HG02938 (cell line): ENCODE measurements at regions not wholly inside any gene's neighbourhood (a gene's known extent, or its start where the extent isn't known, plus 50 kb on each side); places are given as distances from the start of the nearest gene placed in this dataset.

Source experiments
- ATAC-seq: cut with Tn5 transposase; IDR thresholded peaks from one replicate; pipeline ENCODE4 v1.9.1; 2021; ENCODE audit warnings: mild to moderate bottlenecking, moderate library complexity; ENCODE audit not compliant: unreplicated experiment

DNA sequence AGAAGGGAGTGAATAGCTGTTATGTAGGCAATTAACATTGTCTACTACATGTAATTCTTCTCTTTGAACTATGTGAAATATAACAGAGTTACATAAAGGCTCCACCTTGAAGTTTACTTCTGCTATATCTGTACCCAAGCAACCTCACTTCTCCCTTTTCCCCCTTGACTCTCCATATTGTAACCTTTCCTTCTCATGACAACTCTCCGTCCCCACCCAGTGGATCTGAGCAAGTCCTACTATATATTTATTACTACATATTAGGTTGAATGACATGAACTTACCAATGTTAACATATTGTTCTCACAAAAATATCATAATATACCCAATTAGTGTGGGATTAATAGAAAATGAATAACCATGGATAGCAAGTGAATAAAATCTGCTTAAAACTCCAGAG lies 93.2 kb upstream of the ATP8A1 start:
- no peak for ATAC-seq

DNA sequence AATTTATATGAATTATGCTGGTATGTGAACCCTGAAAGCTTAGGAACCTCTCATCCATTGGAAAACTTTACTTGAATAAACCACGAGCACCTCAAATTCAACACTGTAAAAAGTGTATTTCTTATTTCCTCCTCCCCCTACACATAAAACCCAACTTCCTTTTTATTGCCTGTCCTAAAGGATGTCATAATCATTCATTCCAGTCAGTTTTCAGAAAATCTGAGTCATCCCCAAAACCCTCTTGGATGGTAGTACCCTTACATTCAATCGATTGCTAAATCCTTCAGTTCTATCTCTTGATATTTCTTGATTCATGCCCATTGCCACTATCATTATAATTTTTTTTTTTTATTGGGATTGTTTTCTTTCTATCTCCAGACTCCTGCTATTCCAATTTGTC lies 91.1 kb upstream of the ATP8A1 start:
- ATAC-seq: no peak

DNA sequence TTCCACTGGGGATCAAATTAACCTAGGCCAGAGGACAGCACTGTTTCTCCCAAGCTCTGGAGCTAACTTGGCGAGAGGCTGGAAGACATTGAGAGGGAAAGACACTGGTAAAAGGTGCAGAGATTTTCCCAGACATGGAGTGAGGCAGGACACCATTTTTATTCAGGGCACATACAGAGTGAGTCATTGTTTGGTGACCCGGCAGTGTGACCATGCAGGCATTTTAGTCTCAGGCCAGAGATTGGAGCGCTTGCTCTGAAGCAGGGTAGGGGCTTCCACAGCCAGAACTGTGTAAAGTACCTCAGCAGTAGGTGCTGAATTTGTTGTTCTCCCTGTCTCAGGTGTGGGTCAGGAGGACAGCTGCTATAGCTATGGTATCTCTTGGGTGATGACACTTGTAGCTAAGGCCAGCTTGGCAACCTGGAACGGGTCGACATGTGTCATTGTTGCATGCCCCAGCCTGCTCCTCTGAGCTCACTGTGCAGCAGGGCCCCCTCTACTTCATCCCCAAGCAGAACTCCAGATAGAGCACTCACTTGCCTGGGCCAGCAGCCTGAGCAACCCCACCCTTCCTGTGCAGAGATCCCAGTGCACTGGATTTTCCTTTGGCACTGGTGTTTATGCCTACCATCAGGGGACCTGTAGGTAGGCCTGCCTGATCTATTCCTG lies 79.8 kb upstream of the ATP8A1 start:
- ATAC-seq: no peak

DNA sequence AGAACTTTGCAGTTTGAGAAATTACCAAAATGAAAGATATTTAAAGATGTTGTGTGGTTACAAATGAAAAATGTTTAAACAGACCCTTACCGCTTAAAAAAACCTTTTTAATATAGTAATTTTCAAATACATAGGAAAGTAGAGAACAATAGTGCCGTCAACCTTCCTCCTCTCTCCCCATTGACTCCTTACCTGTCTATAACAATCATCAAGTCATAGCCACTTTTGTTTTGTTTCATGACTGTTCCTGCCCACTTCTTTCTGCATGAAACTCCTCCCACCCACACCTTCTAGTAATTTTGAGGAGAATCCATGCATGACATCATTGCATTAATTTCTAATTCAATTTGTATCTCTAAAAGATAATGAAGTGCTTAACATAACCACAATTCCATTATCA lies 76.5 kb upstream of the ATP8A1 start:
- no peak for ATAC-seq

DNA sequence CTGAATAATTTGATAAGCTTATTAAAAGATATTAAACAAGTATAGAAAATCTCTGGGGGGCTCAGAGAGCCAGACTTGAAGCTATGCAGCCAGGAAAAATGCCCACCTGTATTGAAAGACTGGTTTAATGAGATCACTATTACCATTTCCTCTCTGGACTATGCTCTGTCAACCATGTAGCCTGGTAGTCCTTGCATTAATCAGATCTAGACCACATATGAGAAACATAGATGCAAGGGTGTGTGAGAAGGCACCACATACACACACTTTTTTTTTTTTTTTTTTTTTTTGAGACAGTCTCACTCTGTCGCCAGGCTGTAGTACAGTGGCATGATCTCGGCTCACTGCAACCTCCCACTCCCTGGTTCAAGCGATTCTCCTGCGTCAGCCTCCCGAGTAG lies 75.9 kb upstream of the ATP8A1 start:
- ATAC-seq: no peak

DNA sequence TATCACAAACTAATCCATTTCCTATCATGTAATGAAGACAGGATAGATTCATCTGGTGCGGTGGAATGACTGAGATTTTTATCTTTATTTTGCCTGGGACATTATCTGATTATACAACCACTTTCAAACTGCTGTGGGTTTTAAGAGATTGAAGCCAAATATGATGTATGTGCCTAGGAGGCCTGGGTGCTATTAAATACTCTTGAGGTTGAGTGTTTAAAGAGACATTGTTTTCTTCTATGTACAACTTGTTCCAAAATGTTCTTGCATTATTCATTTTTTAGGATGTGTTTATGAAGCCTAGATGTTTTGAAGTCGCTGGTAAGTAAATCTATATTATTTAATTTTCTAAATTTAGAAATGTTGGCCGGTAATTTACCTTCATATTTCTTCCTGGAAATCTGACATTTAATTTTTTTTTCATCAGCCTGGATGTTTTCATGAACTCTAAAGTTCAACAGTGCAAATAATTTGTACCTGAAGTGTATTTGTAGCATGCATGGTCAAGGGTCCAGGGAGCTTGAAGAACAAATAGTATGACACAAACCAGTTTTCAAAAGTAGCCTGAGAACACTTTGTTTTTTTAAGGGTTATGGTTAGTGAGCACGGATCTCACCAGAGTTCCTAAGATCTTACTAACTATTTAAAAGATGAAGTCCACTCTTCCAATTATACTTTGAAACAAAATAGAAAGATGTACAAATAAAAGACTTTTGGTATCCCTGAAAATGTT lies 72.8 kb upstream of the ATP8A1 start:
- ATAC-seq: no peak

DNA sequence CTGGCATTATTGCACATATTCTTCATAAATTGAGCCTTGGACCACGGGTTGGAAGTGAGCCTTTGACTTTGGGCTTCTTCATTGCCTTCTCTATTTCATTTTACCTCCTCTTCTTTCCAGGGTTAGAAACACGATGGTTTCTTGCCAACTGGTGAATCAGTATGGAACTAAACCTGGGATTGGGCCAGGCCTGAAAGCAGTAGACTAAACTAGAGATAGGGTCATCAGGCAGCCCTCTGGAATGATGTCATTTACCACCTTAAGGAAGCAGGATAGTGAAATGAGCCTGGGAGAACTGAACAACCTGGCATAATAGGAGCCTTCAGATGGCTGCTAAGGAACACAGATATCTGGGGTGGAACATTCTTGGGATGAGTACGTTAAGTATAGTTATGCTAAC lies 67.5 kb upstream of the ATP8A1 start:
- ATAC-seq: no peak

DNA sequence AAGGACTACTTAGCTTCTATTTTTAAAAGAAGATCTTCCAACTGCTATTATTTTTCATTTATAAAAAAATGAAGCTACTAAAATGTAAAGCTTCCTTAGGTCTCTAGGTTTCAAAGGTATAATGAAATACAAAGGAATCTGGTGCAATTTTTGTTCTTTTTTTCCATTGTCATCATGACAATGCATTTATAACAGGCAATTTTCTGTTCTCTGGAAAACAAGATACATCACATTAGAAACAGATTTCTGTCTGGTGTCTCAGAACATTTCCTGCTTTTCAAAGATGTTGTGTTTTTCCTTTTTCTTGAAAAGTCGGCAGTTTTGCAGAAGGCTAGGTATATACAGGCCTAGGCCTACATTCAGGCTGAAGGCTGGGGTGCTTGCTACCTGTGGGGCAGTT lies 63.6 kb upstream of the ATP8A1 start:
- no peak for ATAC-seq

DNA sequence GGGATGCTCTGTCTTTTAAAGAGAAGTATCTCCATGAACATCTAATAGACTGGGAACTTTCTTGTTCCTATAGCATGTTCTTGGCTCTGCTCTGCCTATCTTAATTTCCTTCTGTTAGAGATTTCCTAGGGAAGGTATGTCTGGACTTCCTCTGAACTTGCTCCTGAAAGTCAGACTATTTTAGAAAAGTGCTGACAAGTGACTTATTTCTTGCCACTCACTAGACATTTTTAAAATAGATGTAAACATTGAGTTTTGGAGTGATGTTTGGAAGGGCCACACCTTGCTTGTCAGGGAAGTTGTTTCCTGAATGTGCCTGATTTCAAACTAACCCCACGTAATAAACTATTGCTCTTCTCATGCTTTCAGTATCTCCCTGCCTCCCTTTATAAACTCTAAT lies 62.4 kb upstream of the ATP8A1 start:
- ATAC-seq: no peak

DNA sequence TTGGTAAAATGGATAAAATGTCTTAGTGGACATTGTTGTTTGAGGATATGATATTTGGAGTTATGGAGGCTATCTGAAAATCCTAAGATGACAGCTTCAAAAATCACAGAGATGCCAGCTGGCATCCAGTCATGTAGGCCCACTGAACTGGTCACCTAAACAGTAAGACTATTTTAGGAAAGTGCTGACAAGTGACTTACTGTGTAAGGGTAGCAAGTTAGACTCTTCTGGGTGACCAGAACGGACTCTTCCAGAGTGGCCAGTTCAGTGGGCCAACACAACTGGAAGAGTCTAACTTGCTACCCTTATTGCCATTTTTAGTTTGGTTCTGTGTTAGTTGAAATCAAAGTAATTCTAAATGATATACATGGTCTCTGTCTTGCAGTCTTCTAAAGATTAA lies 61.4 kb upstream of the ATP8A1 start:
- ATAC-seq: no peak

DNA sequence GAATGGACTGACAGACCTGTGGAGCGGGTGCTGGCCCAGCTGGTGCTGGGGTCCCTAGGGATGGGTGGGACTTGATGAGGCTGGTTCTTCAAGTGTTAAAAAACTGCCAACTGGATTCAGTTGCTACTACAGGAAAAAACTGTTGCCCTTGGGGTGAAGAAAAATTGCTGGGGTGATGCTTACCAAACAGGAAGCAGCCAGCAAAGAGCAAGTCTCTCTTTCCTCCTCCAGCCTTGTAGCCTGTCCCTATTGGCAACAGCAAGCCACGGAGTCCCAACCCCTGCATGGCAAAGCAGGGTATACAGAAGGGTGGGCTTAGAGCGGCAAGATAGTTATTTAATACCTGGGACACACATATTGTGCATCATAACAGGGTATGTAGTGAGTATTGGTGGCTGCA lies 60.1 kb upstream of the ATP8A1 start:
- ATAC-seq: no peak

DNA sequence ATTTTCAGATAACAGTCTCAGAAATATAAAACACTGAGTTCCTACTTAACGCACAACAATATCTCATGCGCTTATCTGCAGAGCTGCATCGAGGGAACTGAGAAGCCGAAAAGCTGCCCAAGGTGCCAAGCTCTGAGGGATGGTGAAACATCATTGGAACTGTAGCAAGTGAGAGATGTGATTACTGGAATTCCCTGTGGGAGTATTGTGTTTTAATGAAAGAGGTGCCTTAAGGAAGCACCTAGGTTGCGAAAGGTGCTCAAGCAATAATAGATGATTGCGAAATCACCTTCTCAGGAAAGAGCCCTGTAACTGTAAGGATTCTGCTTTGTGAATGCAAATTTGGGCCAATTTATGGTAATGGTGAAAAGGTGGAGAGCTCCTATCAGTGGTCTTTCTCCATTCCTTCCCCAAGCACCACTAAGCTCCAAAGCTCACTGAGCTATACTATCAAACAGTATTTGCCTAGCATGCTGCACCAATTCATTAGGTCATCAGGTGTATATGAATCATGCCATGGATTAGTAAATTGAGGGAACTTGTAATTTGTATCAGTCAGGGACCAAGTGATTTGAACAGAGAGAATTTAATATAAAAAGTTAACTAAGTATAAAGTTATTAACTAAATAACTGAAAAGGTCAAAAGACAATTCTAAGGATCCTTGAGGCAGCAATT lies 59.0 kb upstream of the ATP8A1 start:
- ATAC-seq: no peak

DNA sequence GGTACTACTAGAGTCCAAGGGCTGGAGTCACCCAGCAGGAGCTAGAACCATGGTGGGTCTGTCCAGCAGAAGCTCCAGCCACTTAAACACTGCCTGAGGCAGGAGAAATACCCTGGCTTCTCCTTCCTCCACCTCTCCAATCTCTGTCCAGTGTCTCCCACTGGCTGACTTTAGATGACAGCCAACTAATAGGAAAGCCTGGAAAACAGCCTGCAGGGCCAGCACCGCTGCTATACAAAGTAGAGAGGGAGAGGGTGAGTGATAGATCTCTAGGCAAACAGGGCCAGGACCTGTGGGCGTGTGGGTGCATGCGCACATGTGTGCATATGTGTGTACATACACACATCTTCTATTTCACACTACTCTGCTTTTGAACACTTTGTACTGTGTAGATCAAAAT lies 56.5 kb upstream of the ATP8A1 start:
- no peak for ATAC-seq

DNA sequence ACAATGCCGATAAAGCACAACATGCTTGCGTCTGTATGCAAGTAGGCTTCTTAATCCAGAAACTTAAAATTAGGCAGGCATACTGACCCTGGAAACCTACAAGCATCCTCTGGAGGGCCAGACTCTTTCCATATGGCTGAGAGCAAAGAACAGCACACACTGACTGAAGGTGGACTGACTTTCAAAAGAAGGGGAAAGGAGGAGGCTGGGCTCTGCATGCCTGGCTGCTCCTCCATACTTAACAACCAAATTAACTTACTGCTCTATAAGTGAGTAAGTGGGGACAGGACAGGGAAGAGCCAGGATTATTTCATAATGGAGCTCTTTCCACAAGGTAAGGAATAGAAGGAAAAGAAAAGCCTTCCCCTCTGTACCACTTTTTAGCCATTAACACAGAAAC lies 55.9 kb upstream of the ATP8A1 start:
- no peak for ATAC-seq

DNA sequence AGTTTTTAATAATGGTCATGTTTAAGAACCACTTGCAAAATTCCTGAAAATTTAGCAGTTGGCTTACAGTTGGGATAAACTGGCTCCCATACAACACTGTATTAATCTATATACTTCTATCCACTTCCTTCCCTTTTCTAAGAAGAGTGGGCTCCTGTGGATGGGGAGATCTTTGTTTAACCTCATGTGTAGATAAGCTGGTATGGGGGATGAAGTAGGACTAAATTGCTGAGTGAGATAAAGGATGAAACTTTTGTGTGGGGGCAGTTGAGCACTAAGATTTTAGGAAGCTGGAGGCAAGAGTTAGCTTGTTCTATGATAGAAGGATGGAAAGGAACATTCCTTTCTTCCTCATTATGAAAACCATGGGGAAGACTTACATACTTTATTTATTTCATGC lies 54.6 kb upstream of the ATP8A1 start:
- no peak for ATAC-seq

DNA sequence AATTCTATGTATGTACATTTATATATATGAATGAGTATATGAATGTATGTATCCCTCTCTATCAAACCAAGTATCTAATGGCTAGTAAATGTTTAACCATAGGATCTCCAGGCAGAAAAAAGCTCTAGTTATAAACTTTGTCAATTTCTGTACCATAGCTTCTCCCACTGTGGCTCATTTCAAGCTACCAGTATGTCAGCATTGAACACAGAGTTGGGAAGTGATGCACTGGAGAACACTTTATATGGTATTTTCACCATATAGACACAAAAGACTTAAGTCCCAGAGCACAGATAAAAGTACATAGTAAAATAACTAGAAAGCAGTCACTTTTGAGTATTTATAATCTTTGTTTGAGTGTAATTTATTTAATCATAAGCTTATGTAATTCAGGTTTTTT lies 53.9 kb upstream of the ATP8A1 start:
- no peak for ATAC-seq

DNA sequence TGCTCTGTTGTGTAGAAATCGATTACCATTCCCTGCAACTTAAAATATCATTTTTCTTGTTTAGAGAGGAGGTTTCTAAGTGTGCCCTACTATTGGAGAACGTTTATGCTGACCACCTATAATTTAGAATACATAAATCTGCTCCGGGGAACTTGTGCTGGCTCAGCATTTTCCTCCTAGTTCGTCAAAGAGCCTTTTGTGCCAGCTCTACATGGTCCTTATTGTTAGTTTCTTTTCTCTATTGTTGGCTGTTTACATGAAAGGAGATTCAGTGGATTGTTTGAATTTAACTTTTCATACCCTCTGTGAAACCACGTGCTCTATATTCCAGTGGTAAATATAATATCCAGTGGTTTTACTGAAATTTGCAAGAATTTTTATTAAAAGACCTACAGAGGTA lies 53.4 kb upstream of the ATP8A1 start:
- no peak for ATAC-seq

DNA sequence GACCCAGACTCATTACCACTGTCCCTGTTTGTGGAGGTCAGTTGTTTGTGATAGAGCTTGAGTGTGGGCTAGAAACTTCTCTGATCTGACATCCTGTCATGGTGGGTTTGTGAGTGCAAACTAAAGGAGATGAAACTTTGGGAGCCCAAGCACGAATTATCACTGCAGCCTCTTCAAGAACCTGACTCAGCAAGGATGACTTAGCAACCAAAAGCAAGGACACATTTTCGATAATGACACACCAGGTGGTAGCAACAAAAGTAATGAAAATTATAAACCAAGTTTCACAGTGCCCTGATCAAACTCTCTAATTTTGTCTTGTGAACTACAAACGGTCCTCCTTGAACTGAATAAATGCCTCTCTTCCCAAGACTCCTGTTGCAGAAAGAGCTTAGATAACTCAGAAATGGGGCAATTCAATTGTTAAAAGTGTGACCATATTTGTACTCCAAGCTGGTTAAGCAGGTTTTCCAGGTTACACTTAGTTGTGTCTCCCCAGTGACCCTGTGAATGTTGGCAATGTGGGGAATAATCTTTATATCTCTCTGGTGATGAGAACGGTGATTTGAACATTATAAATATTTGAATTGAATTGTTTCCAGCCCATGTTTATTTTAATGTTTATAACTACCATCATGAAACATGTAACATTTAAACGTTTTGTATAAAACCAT lies 52.6 kb upstream of the ATP8A1 start:
- no peak for ATAC-seq

DNA sequence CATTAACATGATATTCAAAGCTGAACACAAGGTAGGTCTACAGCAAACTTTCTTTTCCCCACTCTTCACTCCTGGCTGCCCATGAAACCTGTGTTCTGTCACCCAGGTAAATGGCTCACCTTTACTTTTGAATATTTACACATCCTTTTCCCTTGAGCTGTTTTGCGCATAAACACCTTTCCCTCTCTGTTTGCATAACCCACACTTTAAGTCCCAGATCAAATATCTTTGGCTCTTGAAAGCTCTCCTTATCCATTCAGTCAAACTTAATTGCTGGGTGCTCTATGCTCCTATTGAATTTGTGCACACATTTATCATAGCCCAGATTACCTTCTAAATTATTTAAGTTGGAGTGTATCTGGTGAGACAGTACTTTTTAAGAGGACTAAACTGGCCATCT lies 51.7 kb upstream of the ATP8A1 start:
- ATAC-seq: no peak
